ENCODE measurements at regions not wholly inside any gene's neighbourhood (a gene's known extent, or its start where the extent isn't known, plus 50 kb on each side); places are given as distances from the start of the nearest gene placed in this dataset.

DNA sequence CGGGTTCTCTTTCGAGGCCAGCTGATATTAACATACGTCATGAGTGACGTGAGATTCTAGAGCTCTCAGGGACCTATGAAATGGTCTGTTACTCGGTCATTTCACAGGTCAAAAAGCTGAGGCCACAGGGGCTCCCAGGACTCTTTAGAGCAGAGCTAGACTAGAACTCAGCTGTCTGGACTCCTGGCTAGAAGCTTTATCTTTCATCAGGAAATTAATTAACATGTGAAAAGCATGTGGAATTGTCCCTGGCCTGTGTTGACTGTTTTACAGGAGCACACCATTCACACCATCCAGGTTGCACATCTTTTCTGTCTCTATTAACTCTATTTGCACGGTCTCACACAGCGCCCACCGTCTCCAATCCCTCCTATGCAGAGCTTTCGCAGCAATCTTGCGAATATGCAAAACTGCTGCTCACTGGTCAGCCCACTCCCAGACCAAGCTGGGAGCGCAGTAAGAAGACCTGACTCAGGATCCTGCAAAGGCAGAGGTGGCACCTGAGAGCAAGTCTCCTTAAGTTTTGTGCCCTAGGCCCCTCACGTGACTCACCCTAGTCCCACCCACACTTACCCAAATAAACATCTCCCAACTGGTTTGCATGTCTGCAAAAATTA lies 522.5 kb downstream of the CD83 start:
- H3K4me3 ChIP-seq: no peak overlapping the region
- DNase-seq (no peak), ATAC-seq (ENCODE audit: insufficient read depth, low FRiP score) (no peak)
- TF ChIP-seq, protein P1, sequence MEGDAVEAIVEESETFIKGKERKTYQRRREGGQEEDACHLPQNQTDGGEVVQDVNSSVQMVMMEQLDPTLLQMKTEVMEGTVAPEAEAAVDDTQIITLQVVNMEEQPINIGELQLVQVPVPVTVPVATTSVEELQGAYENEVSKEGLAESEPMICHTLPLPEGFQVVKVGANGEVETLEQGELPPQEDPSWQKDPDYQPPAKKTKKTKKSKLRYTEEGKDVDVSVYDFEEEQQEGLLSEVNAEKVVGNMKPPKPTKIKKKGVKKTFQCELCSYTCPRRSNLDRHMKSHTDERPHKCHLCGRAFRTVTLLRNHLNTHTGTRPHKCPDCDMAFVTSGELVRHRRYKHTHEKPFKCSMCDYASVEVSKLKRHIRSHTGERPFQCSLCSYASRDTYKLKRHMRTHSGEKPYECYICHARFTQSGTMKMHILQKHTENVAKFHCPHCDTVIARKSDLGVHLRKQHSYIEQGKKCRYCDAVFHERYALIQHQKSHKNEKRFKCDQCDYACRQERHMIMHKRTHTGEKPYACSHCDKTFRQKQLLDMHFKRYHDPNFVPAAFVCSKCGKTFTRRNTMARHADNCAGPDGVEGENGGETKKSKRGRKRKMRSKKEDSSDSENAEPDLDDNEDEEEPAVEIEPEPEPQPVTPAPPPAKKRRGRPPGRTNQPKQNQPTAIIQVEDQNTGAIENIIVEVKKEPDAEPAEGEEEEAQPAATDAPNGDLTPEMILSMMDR (IDR thresholded peaks at IDR 0.05; ENCODE audit: control extremely low read depth, extremely low read depth): no peak
- H3K36me3 ChIP-seq (ENCODE audit: control insufficient read depth in 4 of 4, insufficient read depth in 4 of 4, low read length in 4 of 4): no peaks in the 10 kb centered on the region
- peaks cover 0 to 15% (median 7%) of the 10 kb centered on the region in 5 donors for H3K4me1 ChIP-seq (ENCODE audit: control insufficient read depth in 5 of 5, insufficient read depth in 5 of 5, low read length in 5 of 5)
- peaks cover 0 to 2% (median 0%) of the 10 kb centered on the region in 4 donors for H3K9me3 ChIP-seq (ENCODE audit: control insufficient read depth in 4 of 4, insufficient read depth in 3 of 4, low read length in 3 of 4)
- 85 to 87% methylated on average over 12 of the region's 12 CpGs for WGBS, 2 donors
- H3K9ac ChIP-seq (ENCODE audit: insufficient read depth in 1 of 2, low read length in 2 of 2): no peak overlapping the region
- no peak overlapping the region for H3K27ac ChIP-seq (ENCODE audit: low read depth in 1 of 2, low read length in 1 of 2)
- peaks cover 0 to 3% (median 0%) of the 10 kb centered on the region in 3 donors for H3K27me3 ChIP-seq (ENCODE audit: control insufficient read depth in 3 of 3, insufficient read depth in 3 of 3, low read length in 2 of 3)

DNA sequence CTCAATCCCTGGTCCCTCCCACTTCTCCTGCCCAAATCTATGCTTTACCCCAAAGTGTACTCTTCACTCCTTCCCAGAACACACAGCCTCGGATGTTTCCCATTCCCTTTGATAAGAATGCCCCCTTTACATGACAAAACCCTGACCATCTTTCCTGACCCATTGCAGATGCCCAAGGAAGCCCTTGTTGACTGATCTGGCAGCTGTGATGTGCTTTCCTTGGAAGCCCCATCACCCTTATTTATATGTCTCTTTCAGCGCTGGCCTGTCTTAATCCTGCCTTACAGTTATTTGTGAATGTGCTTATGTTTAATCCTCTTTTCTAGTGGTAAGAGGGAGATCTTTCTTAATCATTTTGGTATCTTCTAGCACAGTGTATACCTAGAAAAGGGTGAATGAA lies 523.1 kb downstream of the CD83 start:
- 87 to 89% methylated on average over 2 of the region's 2 CpGs for WGBS, 2 donors

DNA sequence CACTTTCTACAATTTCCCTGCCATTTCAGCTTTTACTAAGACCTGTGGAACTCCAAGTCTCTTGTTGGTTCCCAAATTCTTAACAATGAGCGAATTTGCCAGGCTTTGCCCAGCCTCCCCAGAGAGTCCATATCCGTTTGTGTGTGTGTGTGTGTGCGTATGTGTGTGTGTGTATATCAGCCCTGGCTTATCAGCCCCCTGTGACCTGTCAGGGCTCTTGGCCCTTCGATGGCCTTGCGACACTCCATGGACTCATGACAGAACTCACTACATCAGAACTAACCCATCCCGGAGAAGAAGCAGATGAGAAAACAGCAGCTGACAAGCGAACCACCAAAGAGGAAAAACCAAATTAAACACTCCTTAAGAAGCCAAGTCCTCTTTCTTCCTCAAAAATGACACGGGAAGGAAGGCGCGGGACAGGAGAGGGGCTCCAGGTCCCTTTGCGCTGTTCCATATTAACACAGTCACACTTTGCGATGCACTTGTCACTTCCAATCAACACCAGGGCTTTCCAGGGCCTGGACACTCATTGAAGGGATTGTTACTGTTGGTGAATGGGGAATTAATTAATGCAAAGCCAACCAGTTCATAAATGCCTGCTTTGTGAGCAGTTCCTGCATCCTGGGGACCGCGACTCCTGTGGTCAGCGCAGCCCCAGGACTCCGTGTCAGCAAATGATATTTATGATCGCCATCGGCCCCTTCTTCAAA lies 524.0 kb downstream of the CD83 start:
- Histone ChIP-seq H3K27me3 (ENCODE audit: control insufficient read depth in 3 of 3, insufficient read depth in 3 of 3, low read length in 2 of 3) (no peaks in the 10 kb centered on the region), H3K4me1 (ENCODE audit: control insufficient read depth in 5 of 5, insufficient read depth in 5 of 5, low read length in 5 of 5) (peaks cover 0 to 15% (median 7%) of the 10 kb centered on the region in 5 donors), H3K9ac (ENCODE audit: insufficient read depth in 1 of 2, low read length in 2 of 2) (no peak overlapping the region), H3K36me3 (ENCODE audit: control insufficient read depth in 4 of 4, insufficient read depth in 4 of 4, low read length in 4 of 4) (no peaks in the 10 kb centered on the region), H3K4me3 (no peak overlapping the region), H3K27ac (ENCODE audit: low read depth in 1 of 2, low read length in 1 of 2) (no peak overlapping the region), H3K9me3 (ENCODE audit: control insufficient read depth in 4 of 4, insufficient read depth in 3 of 4, low read length in 3 of 4) (peaks cover 0 to 5% (median 0%) of the 10 kb centered on the region in 4 donors)
- ATAC-seq (ENCODE audit: insufficient read depth, low FRiP score): no peak
- 89 to 91% methylated on average over 18 of the region's 18 CpGs for WGBS, 2 donors
- DNase-seq: no peak
- TF ChIP-seq, protein P1 (IDR thresholded peaks at IDR 0.05; ENCODE audit: control extremely low read depth, extremely low read depth): no peak

More for the DNA sequence above, 523.1 kb downstream of the CD83 start:
- no peak for DNase-seq
- peaks cover 0 to 3% (median 0%) of the 10 kb centered on the region in 3 donors for H3K27me3 ChIP-seq (ENCODE audit: control insufficient read depth in 3 of 3, insufficient read depth in 3 of 3, low read length in 2 of 3)
- TF ChIP-seq, protein P1 (IDR thresholded peaks at IDR 0.05; ENCODE audit: control extremely low read depth, extremely low read depth): no peak
- H3K9ac ChIP-seq (ENCODE audit: insufficient read depth in 1 of 2, low read length in 2 of 2): no peak overlapping the region
- peaks cover 0 to 15% (median 7%) of the 10 kb centered on the region in 5 donors for H3K4me1 ChIP-seq (ENCODE audit: control insufficient read depth in 5 of 5, insufficient read depth in 5 of 5, low read length in 5 of 5)
- H3K27ac ChIP-seq (ENCODE audit: low read depth in 1 of 2, low read length in 1 of 2): no peak overlapping the region
- ATAC-seq (ENCODE audit: insufficient read depth, low FRiP score): no peak
- peaks cover 0 to 5% (median 0%) of the 10 kb centered on the region in 4 donors for H3K9me3 ChIP-seq (ENCODE audit: control insufficient read depth in 4 of 4, insufficient read depth in 3 of 4, low read length in 3 of 4)
- no peak overlapping the region for H3K4me3 ChIP-seq
- H3K36me3 ChIP-seq (ENCODE audit: control insufficient read depth in 4 of 4, insufficient read depth in 4 of 4, low read length in 4 of 4): no peaks in the 10 kb centered on the region
